ENCODE measurements at regions not wholly inside any gene's neighbourhood (a gene's known extent, or its start where the extent isn't known, plus 50 kb on each side); places are given as distances from the start of the nearest gene placed in this dataset.

DNA sequence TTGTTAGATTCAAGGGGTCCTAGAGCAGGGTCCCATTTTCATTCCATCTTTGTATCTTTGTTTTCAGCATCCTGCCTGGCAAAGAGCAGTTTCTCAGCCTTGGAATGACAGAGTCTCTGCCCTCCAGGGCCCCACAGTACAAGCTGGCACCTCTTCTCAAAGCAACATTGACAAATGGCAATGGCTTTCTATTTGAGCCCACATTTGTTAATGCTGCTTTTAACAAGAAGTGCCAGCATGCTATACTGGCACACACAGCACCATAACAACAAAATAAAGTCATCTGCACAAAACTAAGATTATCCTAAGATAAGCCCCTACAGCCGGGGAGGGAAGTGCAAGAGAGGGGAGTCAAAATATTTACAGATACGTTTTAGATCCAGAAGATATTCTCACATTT is 309.7 kb upstream of the C11orf87 start:
- Mint-ChIP-seq H3K27me3 (ENCODE audit: low read depth) (peaks cover 11% of the 10 kb centered on the region), H3K4me3 (no peak overlapping the region), H3K27ac (peak overlapping the region; percentile 24 to 40 (median 34)), H3K4me1 (peaks cover 32% of the 10 kb centered on the region), H3K36me3 (ENCODE audit: low read depth) (no peaks in the 10 kb centered on the region), H3K9me3 (no peaks in the 10 kb centered on the region)
- TF ChIP-seq, protein P1, sequence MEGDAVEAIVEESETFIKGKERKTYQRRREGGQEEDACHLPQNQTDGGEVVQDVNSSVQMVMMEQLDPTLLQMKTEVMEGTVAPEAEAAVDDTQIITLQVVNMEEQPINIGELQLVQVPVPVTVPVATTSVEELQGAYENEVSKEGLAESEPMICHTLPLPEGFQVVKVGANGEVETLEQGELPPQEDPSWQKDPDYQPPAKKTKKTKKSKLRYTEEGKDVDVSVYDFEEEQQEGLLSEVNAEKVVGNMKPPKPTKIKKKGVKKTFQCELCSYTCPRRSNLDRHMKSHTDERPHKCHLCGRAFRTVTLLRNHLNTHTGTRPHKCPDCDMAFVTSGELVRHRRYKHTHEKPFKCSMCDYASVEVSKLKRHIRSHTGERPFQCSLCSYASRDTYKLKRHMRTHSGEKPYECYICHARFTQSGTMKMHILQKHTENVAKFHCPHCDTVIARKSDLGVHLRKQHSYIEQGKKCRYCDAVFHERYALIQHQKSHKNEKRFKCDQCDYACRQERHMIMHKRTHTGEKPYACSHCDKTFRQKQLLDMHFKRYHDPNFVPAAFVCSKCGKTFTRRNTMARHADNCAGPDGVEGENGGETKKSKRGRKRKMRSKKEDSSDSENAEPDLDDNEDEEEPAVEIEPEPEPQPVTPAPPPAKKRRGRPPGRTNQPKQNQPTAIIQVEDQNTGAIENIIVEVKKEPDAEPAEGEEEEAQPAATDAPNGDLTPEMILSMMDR (IDR thresholded peaks at IDR 0.05; ENCODE audit: unreplicated experiment in 3 of 3) = no peak

DNA sequence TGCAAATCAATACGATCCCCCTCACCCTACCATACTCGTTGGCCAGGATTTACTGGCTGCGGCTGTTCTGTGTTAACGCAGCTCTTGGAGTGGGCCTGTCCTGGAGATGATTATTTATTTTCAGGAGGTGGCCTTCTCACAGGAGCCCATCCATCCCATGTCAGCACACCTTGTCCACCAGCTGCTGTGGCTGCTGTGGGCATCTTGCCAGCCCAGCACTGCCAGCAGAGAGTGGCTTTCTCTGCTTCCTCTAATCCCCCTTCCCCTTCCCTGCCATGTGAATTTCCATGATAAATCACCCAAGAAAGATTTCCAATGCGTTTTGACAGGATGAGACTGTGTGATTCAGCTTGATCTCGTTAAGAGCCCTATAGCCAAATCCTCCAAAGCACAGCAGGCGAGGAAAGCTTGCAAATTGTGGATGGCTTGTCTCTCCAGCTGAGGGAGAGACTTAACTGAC is 309.1 kb upstream of the C11orf87 start:
- Mint-ChIP-seq H3K9me3 (no peaks in the 10 kb centered on the region), H3K4me1 (peaks cover 32% of the 10 kb centered on the region), H3K36me3 (ENCODE audit: low read depth) (no peaks in the 10 kb centered on the region), H3K27me3 (ENCODE audit: low read depth) (peaks cover 10% of the 10 kb centered on the region), H3K27ac (peak overlapping the region; percentile 5 to 40 (median 23)), H3K4me3 (no peak overlapping the region)
- TF ChIP-seq, protein P1 (IDR thresholded peaks at IDR 0.05; ENCODE audit: unreplicated experiment in 3 of 3) = no peak

DNA sequence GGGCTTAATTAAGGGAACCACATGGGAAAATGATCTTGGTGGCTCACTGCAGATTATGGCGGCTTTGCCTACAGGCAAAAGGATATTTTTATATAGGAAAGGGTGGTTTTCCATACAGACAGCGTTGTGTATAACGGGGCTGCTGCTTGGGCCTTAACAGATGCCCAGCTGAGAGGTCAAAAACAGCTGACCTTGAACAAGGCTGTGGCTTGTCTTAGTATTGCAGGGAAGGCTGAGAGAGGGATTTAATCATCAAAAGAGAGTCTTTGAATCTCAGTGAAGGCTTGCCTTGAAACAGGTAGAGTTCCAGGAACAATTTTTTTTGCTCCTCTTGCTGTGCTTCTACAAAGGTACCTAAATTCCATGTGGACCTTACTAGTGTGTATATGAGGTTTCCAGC is 301.6 kb upstream of the C11orf87 start:
- H3K9me3 Mint-ChIP-seq = no peaks in the 10 kb centered on the region

DNA sequence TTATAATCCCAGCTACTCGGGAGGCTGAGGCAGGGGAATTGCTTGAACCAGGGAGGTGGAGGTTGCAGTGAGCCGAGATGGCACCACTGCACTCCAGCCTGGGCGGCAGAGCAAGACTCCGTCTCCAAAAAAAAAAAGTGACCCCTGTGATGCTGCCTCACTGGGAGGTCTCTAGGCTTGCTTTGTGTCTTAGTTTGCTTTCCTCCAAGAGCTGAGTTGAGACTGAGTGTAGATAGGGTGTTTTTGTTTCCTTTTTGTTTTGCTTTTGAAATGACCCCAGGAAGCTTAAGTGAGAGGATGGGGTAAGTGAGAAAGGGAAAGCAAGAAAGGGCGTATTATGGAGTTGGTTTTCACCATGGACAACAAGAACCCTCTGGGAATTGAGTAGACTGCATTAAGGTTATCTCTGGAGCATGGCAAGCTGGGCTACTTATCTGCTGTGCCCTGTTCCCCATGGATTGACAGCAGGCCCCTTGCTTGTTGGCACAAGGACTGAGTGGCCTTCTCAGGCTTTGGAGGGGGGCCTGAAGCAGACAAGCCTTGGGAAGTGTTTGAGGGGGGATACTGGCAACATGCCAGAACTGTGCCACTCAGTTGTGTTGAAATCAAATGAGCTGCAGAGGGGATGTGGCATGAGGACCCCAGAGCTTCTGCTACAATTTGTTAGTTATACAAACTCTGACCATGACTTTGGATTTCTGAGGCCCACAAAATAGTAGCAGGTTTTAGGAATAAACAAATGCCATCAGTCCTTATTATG is 300.6 kb upstream of the C11orf87 start:
- H3K27ac Mint-ChIP-seq = no peak overlapping the region
- H3K36me3 Mint-ChIP-seq (ENCODE audit: low read depth) = no peaks in the 10 kb centered on the region
- H3K27me3 Mint-ChIP-seq (ENCODE audit: low read depth) = peaks cover 9% of the 10 kb centered on the region
- no peak overlapping the region for H3K4me3 Mint-ChIP-seq
- H3K9me3 Mint-ChIP-seq = no peaks in the 10 kb centered on the region
- H3K4me1 Mint-ChIP-seq = peaks cover 16% of the 10 kb centered on the region
- TF ChIP-seq, protein P1 (IDR thresholded peaks at IDR 0.05; ENCODE audit: unreplicated experiment in 3 of 3) = no peak

More for the DNA sequence above, 301.6 kb upstream of the C11orf87 start:
- Mint-ChIP-seq H3K27ac (no peak overlapping the region), H3K4me3 (no peak overlapping the region), H3K27me3 (ENCODE audit: low read depth) (peaks cover 9% of the 10 kb centered on the region), H3K4me1 (peaks cover 16% of the 10 kb centered on the region), H3K36me3 (ENCODE audit: low read depth) (no peaks in the 10 kb centered on the region)
- TF ChIP-seq, protein P1 (IDR thresholded peaks at IDR 0.05; ENCODE audit: unreplicated experiment in 3 of 3) = no peak

DNA sequence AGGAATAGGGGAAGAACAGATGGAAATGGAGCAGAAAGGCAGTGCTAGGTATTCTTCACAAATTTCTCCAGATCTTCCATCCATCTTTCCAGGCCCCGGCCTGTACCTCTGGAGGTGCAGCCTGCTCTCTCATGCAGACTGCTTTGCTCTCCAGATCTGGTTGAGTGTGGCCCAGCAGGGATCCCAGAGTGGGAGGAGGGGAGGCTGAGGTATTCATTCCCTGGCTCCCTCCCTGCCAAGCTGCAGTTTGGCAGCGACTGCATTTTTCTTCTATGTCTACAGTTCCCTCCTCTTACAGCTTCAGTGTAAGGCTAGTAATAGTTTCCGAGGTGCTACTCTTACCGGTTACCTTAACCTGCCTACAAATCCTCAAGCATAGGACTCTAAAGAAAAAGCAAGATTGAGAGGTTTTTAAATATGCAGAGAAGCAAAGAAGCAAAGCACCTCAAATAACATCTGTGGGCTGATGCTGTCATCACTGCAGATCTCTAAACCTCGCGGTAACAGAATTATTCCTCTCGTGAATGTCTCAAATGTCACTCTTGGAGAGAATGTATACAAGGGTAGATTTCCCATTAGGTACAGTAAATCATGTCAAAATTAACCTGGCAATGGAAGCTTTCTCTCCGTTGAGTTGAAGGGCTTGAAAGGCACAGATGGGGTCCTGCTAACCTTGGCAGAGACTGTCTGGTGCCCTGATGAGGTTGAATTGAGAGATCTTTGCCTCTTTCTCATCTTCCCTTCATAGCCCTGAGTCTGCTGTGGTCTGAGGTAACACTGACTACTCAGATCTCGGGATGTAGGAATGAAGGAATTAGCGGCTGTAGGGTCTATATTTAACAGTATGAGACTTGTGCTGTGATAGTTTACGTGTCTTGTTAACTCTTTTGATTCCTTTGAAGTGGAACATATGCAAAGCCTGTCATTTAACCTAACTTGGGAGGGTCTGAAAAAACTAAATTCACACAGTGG is 297.9 kb upstream of the C11orf87 start:
- Mint-ChIP-seq H3K9me3 (no peaks in the 10 kb centered on the region), H3K27ac (peak overlapping the region in 2 of 3 experiments; percentile 29 to 52), H3K4me3 (no peak overlapping the region), H3K27me3 (ENCODE audit: low read depth) (no peaks in the 10 kb centered on the region), H3K36me3 (ENCODE audit: low read depth) (no peaks in the 10 kb centered on the region), H3K4me1 (peaks cover 16% of the 10 kb centered on the region)
- TF ChIP-seq, protein P1 (IDR thresholded peaks at IDR 0.05; ENCODE audit: unreplicated experiment in 3 of 3) = no peak

All from nephron (organoid).